ENCODE measurements at regions not wholly inside any gene's neighbourhood (a gene's known extent, or its start where the extent isn't known, plus 50 kb on each side); places are given as distances from the start of the nearest gene placed in this dataset.
"Not testable (repeated sequence)": the region's sequence is repeated elsewhere in the genome, so short reads cannot be mapped to it uniquely, and the experiment has no call there.

DNA sequence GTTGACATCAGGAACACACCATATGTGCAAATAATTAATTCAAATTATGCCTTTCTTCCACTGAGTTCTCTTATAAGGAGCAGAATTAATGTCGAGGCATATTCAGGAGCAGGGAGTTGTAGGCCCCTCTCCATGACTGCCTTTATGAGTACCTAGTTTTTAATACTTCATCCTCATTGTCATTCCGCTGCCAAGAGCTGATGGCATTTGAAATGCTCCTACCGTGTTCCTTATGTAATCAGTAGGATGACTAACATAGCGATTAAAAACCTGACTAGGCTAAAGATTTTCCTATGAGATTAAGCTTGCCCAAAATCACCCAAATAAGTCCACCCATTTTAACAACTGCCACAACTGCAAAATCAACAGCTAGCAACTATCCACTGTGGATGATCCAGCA lies 220.6 kb downstream of the DHX15 start:
- no peak overlapping the region for H2AFZ ChIP-seq (ENCODE audit: low read length)
- intact Hi-C loops (cut with micrococcal nuclease; ENCODE audit: unreplicated experiment) = no loop called here
- CTCF ChIA-PET (ENCODE audit: unreplicated experiment) = no interaction called here
- H3K27ac ChIP-seq (ENCODE audit: low read depth, low read length, poor library complexity, severe bottlenecking) = no peak overlapping the region
- no peak overlapping the region for H3K4me2 ChIP-seq (ENCODE audit: low read length)
- TF ChIP-seq, protein P1, sequence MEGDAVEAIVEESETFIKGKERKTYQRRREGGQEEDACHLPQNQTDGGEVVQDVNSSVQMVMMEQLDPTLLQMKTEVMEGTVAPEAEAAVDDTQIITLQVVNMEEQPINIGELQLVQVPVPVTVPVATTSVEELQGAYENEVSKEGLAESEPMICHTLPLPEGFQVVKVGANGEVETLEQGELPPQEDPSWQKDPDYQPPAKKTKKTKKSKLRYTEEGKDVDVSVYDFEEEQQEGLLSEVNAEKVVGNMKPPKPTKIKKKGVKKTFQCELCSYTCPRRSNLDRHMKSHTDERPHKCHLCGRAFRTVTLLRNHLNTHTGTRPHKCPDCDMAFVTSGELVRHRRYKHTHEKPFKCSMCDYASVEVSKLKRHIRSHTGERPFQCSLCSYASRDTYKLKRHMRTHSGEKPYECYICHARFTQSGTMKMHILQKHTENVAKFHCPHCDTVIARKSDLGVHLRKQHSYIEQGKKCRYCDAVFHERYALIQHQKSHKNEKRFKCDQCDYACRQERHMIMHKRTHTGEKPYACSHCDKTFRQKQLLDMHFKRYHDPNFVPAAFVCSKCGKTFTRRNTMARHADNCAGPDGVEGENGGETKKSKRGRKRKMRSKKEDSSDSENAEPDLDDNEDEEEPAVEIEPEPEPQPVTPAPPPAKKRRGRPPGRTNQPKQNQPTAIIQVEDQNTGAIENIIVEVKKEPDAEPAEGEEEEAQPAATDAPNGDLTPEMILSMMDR (conservative IDR thresholded peaks at IDR 0.05; ENCODE audit: low read length) = no peak
- TF ChIP-seq EZH2phosphoT487 (IDR thresholded peaks at IDR 0.05; ENCODE audit: borderline replicate concordance, low read depth, low read length) = no peak
- no peaks in the 10 kb centered on the region for H3K4me1 ChIP-seq (ENCODE audit: insufficient read depth, low read length, poor library complexity, severe bottlenecking)
- H3K9me2 ChIP-seq (ENCODE audit: insufficient read depth, low read length) = no peaks in the 10 kb centered on the region
- H3K9me3 ChIP-seq (ENCODE audit: low read length) = no peaks in the 10 kb centered on the region
- H3K36me3 ChIP-seq (ENCODE audit: insufficient read depth, low read length) = no peaks in the 10 kb centered on the region
- no peaks in the 10 kb centered on the region for H4K20me1 ChIP-seq (ENCODE audit: insufficient read depth, low read length)
- no peaks in the 10 kb centered on the region for H3K79me2 ChIP-seq (ENCODE audit: insufficient read depth, low read depth, low read length)
- DNase-seq (ENCODE audit: low spot score) = no peak
- POLR2A ChIA-PET = no interaction called here
- no peak overlapping the region for H3K4me3 ChIP-seq (ENCODE audit: low read depth, low read length, poor library complexity, severe bottlenecking)
- no TSS peak for BruUV-seq (replicated peaks)

GRCh38 chr4:24352112-24352511 lies 232.2 kb downstream of the DHX15 start:
- Histone ChIP-seq H3K27ac (ENCODE audit: low read depth, low read length, poor library complexity, severe bottlenecking) (no peak overlapping the region), H3K9me3 (ENCODE audit: low read length) (no peaks in the 10 kb centered on the region), H3K36me3 (ENCODE audit: insufficient read depth, low read length) (no peaks in the 10 kb centered on the region), H3K9me2 (ENCODE audit: insufficient read depth, low read length) (no peaks in the 10 kb centered on the region), H2AFZ (ENCODE audit: low read length) (no peak overlapping the region), H4K20me1 (ENCODE audit: insufficient read depth, low read length) (no peaks in the 10 kb centered on the region), H3K79me2 (ENCODE audit: insufficient read depth, low read depth, low read length) (no peaks in the 10 kb centered on the region), H3K4me3 (ENCODE audit: low read depth, low read length, poor library complexity, severe bottlenecking) (no peak overlapping the region), H3K4me1 (ENCODE audit: insufficient read depth, low read length, poor library complexity, severe bottlenecking) (no peaks in the 10 kb centered on the region), H3K4me2 (ENCODE audit: low read length) (no peak overlapping the region)
- no peak for TF ChIP-seq EZH2phosphoT487 (IDR thresholded peaks at IDR 0.05; ENCODE audit: borderline replicate concordance, low read depth, low read length)
- TF ChIP-seq, protein P1 (conservative IDR thresholded peaks at IDR 0.05; ENCODE audit: low read length) = no peak
- intact Hi-C loops (cut with micrococcal nuclease; ENCODE audit: unreplicated experiment) = no loop called here
- no peak for DNase-seq (ENCODE audit: low spot score)
- no TSS peak for BruUV-seq (replicated peaks)
- ChIA-PET POLR2A (no interaction called here), CTCF (ENCODE audit: unreplicated experiment) (no interaction called here)

- H3K79me2 ChIP-seq (ENCODE audit: insufficient read depth, low read depth, low read length); H2AFZ ChIP-seq (ENCODE audit: low read length); intact Hi-C loops (cut with micrococcal nuclease; ENCODE audit: unreplicated experiment); H3K27ac ChIP-seq (ENCODE audit: low read depth, low read length, poor library complexity, severe bottlenecking); H3K9me2 ChIP-seq (ENCODE audit: insufficient read depth, low read length); BruUV-seq (replicated peaks); H3K9me3 ChIP-seq (ENCODE audit: low read length); H3K4me2 ChIP-seq (ENCODE audit: low read length); DNase-seq (ENCODE audit: low spot score); CTCF ChIA-PET (ENCODE audit: unreplicated experiment); H3K4me3 ChIP-seq (ENCODE audit: low read depth, low read length, poor library complexity, severe bottlenecking); H4K20me1 ChIP-seq (ENCODE audit: insufficient read depth, low read length); H3K4me1 ChIP-seq (ENCODE audit: insufficient read depth, low read length, poor library complexity, severe bottlenecking); H3K36me3 ChIP-seq (ENCODE audit: insufficient read depth, low read length): not testable (repeated sequence)
- POLR2A ChIA-PET = interaction anchor here (1.0 to 1.1 kb wide), 2 partner anchors 9 to 73 kb away, joined by 3 to 5 read pairs; no protein-coding TSS in a partner anchor
- TF ChIP-seq, protein P1 (conservative IDR thresholded peaks at IDR 0.05; ENCODE audit: low read length) = peak; percentile 42; the same call in 1 of the 2 replicates
These were observed 235.0 kb downstream of the DHX15 start for GRCh38 chr4:24349168-24349996.
